Ascending aorta (tissue), 2 donors: ENCODE measurements at regions not wholly inside any gene's neighbourhood (a gene's known extent, or its start where the extent isn't known, plus 50 kb on each side); places are given as distances from the start of the nearest gene placed in this dataset.
A peak's percentile ranks its signal among the peaks of the same experiment; 100 is the strongest.

ENCODE experiments used
- DNase-seq, 2 donors: peaks; one replicate each; pipeline ENCODE4 v3.0.0-alpha.2; 2019; ENCODE audit warnings: low spot score in 2 of 2
- H3K27ac ChIP-seq, 2 donors: fragments of 200-600 bp; sonication (generic); one replicate each; pipeline ENCODE4 v1.5.1; 2016 to 2017; ENCODE audit warnings: mild to moderate bottlenecking in 1 of 2
- H3K27me3 ChIP-seq: fragments of 200-600 bp; sonication (generic); one replicate; pipeline ENCODE4 v1.5.1; 2017
- H3K36me3 ChIP-seq, 2 donors: fragments of 200-600 bp; sonication (generic); one replicate each; pipeline ENCODE4 v1.5.1; 2016
- H3K4me1 ChIP-seq, 2 donors: fragments of 200-600 bp; sonication (generic); one replicate each; pipeline ENCODE4 v1.5.1; 2016 to 2017; ENCODE audit warnings: mild to moderate bottlenecking in 1 of 2
- H3K4me3 ChIP-seq, 2 donors: fragments of 200-600 bp; sonication (generic); one replicate each; pipeline ENCODE4 v1.5.1; 2016 to 2017; ENCODE audit warnings: mild to moderate bottlenecking in 1 of 2
- H3K9me3 ChIP-seq, 2 donors: fragments of 200-600 bp; sonication (generic); one replicate each; pipeline ENCODE4 v1.5.1; 2016
- intact Hi-C: fragments of 100-400 bp; cut with DNase I; formaldehyde crosslinking; loops from one replicate; pipeline ENCODE4 v1.15.1; 2023
- TF ChIP-seq, protein P1 (sequence below), 3 experiments: fragments of 200-600 bp in 2 of 3; fragments of 450-650 bp in 1 of 3; sonication (generic) in 2 of 3; IDR thresholded peaks; one replicate each; pipeline ENCODE4 v1.5.1; 2016 to 2019; ENCODE audit warnings: antibody characterized with exemption in 3 of 3, mild to moderate bottlenecking in 1 of 3, moderate library complexity in 1 of 3

GRCh38 chr1:234869182-234870019, 259.2 kb downstream of the TOMM20 start:
- TF ChIP-seq, protein P1, sequence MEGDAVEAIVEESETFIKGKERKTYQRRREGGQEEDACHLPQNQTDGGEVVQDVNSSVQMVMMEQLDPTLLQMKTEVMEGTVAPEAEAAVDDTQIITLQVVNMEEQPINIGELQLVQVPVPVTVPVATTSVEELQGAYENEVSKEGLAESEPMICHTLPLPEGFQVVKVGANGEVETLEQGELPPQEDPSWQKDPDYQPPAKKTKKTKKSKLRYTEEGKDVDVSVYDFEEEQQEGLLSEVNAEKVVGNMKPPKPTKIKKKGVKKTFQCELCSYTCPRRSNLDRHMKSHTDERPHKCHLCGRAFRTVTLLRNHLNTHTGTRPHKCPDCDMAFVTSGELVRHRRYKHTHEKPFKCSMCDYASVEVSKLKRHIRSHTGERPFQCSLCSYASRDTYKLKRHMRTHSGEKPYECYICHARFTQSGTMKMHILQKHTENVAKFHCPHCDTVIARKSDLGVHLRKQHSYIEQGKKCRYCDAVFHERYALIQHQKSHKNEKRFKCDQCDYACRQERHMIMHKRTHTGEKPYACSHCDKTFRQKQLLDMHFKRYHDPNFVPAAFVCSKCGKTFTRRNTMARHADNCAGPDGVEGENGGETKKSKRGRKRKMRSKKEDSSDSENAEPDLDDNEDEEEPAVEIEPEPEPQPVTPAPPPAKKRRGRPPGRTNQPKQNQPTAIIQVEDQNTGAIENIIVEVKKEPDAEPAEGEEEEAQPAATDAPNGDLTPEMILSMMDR (IDR thresholded peaks at IDR 0.05): no peak
- peaks cover 0 to 15% of the 10 kb centered on the region in 2 donors for H3K4me1 ChIP-seq
- DNase-seq: no peak
- no peak overlapping the region for H3K4me3 ChIP-seq
- H3K27ac ChIP-seq: no peak overlapping the region
- H3K36me3 ChIP-seq: no peaks in the 10 kb centered on the region
- no peaks in the 10 kb centered on the region for H3K27me3 ChIP-seq
- H3K9me3 ChIP-seq: no peaks in the 10 kb centered on the region
- intact Hi-C loops: no loop called here

DNA sequence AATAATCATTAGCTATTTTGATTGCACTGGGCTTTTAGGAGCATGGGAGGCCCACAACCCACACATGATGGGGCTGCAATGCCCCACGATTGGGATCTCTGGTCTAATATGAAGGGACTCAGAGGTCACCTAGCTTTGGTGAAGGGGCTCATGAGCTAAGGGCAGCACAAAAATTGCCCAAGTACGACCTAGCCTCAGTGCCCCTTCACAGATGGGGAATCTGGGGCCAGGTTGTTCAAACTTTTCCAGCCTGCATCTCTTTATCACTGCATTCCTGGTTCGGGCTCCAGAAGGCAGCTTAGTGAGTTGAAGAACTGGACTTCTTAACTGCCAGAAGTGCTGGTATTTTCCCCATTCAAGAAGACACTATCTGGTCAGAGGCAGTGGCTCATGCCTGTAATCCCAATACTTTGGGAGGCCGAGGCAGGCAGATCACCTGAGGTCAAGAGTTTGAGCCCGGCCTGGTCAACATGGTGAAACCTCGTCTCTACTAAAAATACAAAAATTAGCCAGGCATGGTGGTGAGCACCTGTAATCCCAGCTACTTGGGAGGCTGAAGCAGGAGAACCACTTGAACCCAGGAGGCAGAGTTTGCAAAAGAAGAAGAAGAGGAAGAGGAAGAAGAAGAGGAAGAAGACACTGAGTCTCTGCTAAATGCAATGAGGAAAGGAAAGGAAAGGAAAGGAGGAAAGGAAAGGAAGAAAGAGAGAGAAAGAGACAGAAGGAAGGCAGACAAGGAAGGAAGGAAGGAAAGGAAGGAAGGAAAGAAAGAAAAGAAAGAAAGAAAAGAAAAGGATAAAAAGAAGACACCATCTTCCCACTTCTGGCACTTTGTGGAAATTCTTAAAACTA, 258.5 kb upstream of the IRF2BP2 start:
- Histone ChIP-seq H3K27ac (peak overlapping the region in 1 of 2 donors; percentile 59), H3K27me3 (no peaks in the 10 kb centered on the region), H3K9me3 (no peaks in the 10 kb centered on the region), H3K36me3 (no peaks in the 10 kb centered on the region), H3K4me1 (peaks cover 0 to 23% of the 10 kb centered on the region in 2 donors), H3K4me3 (no peak overlapping the region)
- intact Hi-C loops: no loop called here
- DNase-seq: no peak
- TF ChIP-seq, protein P1 (IDR thresholded peaks at IDR 0.05): no peak

DNA sequence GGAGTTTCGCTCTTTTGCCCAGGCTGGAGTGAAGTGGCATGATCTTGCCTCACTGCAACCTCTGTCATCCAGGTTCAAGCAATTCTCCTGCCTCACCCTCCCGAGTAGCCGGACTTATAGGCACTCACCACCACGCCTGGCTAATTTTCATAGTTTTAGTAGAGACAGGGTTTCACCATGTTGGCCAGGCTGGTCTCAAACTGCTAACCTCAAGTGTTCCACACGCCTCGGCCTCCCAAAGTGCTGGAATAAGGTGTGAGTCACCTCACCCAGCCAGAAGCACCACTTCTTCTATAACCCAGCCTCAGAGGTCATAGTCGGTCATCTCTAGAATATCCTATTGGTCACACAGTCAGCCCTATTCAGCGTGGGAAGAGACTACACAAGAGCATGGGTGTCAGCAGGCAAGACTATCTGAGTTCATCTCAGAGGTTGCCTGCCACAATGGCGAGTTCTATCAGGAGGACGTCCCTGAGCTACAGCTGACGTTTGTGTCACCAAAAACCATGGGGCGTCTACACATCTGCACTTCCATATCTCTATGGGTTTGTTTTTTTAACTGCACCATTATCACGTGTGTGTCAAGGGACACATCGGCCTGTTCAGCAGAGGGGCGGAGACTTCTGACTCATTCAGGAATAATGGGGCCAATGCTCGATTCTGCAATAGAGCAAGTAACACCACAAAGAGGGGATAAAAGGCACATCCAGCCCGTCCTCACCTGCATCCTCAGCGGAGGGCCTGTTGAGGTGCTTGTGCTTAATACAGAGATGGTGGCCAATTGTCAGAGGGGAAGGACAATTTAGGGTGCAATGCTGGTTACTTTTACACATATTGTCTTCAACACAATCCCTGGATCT, 256.3 kb upstream of the IRF2BP2 start:
- H3K27me3 ChIP-seq: no peaks in the 10 kb centered on the region
- H3K36me3 ChIP-seq: no peaks in the 10 kb centered on the region
- H3K4me3 ChIP-seq: no peak overlapping the region
- peaks cover 0 to 36% of the 10 kb centered on the region in 2 donors for H3K4me1 ChIP-seq
- H3K9me3 ChIP-seq: no peaks in the 10 kb centered on the region
- intact Hi-C loops: loop anchor here (2.0 kb wide), 1 partner anchor 21 kb away; no protein-coding TSS in a partner anchor
- H3K27ac ChIP-seq: peak overlapping the region; percentile 39 to 59
- DNase-seq: peak; percentile 34 to 76
- TF ChIP-seq, protein P1 (IDR thresholded peaks at IDR 0.05): no peak

DNA sequence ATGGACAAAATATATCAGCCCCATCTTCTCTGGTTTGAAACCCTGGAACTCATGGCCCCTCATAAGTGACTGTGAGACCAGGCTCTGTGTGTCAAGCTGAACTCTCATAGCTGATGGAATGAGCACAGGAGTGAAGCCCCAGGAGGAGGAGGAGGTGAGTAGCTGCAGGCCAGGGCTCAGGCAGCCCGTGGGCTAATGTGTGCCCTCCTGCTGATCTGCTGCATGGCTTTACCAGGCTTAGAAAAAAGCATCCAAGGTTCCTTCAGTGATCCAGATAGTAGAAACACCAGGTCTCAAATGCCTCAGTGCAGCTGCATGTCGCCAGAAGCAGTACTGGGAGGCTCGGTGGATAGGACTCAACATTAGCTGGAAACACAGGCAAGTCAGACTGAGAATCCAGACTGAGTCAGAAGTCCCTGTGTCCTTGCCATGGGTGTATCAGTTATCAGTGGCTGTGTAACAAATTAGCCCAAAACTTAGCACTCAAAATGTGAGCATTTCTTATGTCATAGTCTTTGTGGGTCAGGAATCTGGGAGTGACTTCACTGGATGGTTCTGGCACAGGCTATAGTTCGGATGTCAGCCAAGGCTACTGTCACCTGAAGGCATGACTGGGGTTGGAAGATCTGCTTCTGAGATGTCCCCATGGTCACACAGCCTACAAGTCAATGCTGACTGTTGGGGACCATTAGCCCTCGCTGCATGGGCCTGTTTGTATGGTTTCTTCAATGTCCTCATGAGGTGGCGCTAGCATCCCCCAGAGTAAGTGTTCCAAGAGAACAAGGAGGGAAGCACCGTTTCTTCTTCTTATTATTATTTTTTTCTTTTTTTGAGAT, 255.4 kb upstream of the IRF2BP2 start:
- no peak overlapping the region for H3K4me3 ChIP-seq
- intact Hi-C loops: loop anchor here (2.0 kb wide), 1 partner anchor 21 kb away; no protein-coding TSS in a partner anchor
- H3K9me3 ChIP-seq: no peaks in the 10 kb centered on the region
- no peak for DNase-seq
- H3K4me1 ChIP-seq: peaks cover 0 to 36% of the 10 kb centered on the region in 2 donors
- TF ChIP-seq, protein P1 (IDR thresholded peaks at IDR 0.05): no peak
- no peaks in the 10 kb centered on the region for H3K27me3 ChIP-seq
- H3K36me3 ChIP-seq: no peaks in the 10 kb centered on the region
- no peak overlapping the region for H3K27ac ChIP-seq
